ENCODE measurements at regions not wholly inside any gene's neighbourhood (a gene's known extent, or its start where the extent isn't known, plus 50 kb on each side); places are given as distances from the start of the nearest gene placed in this dataset.

DNA sequence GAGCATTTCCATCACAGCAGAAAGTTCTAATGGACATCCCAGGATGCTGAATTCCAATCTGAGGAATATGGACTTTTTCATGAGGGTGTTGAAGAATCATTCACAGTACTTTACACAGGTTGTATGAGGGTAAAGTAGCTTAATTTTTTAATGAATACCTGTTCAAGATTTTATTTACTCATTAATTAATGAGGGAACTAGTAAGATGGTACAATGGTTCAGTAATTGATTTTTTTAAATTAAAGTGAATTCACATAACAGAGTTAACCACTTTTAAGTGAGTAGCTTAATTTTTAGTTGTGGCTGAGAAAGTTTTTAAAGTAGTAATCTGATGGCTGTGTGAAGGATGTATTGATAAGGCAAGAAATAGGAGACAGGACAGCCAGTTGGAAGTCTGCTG is 266.5 kb downstream of the GFRA1 start:
- Histone ChIP-seq H3K4me1 (ENCODE audit: control insufficient read depth, extremely low read depth, insufficient read depth, low read length) (no peaks in the 10 kb centered on the region), H2AFZ (ENCODE audit: low read depth, low read length) (no peak overlapping the region), H4K20me1 (replicated peaks; ENCODE audit: control insufficient read depth, extremely low read depth, insufficient read depth, low read length) (no peaks in the 10 kb centered on the region), H3K79me2 (ENCODE audit: control insufficient read depth, insufficient read depth, low read length) (no peaks in the 10 kb centered on the region), H3K27ac (ENCODE audit: insufficient read depth, low read depth, low read length) (no peak overlapping the region), H3K36me3 (ENCODE audit: control insufficient read depth in 2 of 2, extremely low read depth in 1 of 2, insufficient read depth in 2 of 2, low read length in 2 of 2) (no peaks in the 10 kb centered on the region), H3K9ac (replicated peaks; ENCODE audit: extremely low read depth, insufficient read depth, low read length) (no peak overlapping the region), H3K9me1 (replicated peaks; ENCODE audit: control insufficient read depth, extremely low read depth, insufficient read depth, low read length) (no peaks in the 10 kb centered on the region), H3K27me3 (ENCODE audit: control insufficient read depth in 2 of 2, insufficient read depth in 2 of 2, low read length in 2 of 2) (no peaks in the 10 kb centered on the region), H3K4me2 (ENCODE audit: insufficient read depth, low read length) (no peak overlapping the region), H3K4me3 (replicated peaks in 1 of 3; ENCODE audit: insufficient read depth in 1 of 3, low read depth in 1 of 3, low read length in 3 of 3) (no peak overlapping the region), H3K9me3 (replicated peaks; ENCODE audit: control insufficient read depth, insufficient read depth, low read length) (no peaks in the 10 kb centered on the region)
- no TSS peak for BruUV-seq (replicated peaks)
- dilution Hi-C loops (cut with MboI; ENCODE audit: extremely low pct_ligation_motif_present, low sequenced_read_pairs) (no loop called here), intact Hi-C loops (cut with micrococcal nuclease) (no loop called here)
- POLR2A ChIA-PET: no interaction called here
- FAIRE-seq: no peak
- DNase-seq (ENCODE audit: low read depth, low spot score): no peak
- CTCF ChIA-PET: interaction anchor here (1.3 kb wide), 1 partner anchor 58 kb away, joined by 4 read pairs; no protein-coding TSS in a partner anchor
- no peak for TF ChIP-seq EZH2 (IDR thresholded peaks at IDR 0.05; ENCODE audit: borderline replicate concordance, low read depth, low read length, severe bottlenecking)
- TF ChIP-seq JUN (IDR thresholded peaks at IDR 0.05; ENCODE audit: borderline replicate concordance, insufficient read depth, insufficient read length, low read depth): no peak
- no peak for TF ChIP-seq POLR2AphosphoS5 (IDR thresholded peaks at IDR 0.05; ENCODE audit: insufficient read depth, low read depth, low read length)
- no peak for TF ChIP-seq FOS (IDR thresholded peaks at IDR 0.05; ENCODE audit: borderline replicate concordance, insufficient read depth, low read length)
- TF ChIP-seq, protein P1, sequence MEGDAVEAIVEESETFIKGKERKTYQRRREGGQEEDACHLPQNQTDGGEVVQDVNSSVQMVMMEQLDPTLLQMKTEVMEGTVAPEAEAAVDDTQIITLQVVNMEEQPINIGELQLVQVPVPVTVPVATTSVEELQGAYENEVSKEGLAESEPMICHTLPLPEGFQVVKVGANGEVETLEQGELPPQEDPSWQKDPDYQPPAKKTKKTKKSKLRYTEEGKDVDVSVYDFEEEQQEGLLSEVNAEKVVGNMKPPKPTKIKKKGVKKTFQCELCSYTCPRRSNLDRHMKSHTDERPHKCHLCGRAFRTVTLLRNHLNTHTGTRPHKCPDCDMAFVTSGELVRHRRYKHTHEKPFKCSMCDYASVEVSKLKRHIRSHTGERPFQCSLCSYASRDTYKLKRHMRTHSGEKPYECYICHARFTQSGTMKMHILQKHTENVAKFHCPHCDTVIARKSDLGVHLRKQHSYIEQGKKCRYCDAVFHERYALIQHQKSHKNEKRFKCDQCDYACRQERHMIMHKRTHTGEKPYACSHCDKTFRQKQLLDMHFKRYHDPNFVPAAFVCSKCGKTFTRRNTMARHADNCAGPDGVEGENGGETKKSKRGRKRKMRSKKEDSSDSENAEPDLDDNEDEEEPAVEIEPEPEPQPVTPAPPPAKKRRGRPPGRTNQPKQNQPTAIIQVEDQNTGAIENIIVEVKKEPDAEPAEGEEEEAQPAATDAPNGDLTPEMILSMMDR (IDR thresholded peaks at IDR 0.05; ENCODE audit: extremely low read depth in 1 of 2, insufficient read depth in 1 of 2, low read depth in 1 of 2, low read length in 2 of 2): no peak
- TF ChIP-seq, protein P2, sequence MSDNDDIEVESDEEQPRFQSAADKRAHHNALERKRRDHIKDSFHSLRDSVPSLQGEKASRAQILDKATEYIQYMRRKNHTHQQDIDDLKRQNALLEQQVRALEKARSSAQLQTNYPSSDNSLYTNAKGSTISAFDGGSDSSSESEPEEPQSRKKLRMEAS (IDR thresholded peaks at IDR 0.05; ENCODE audit: insufficient read depth, insufficient read length): no peak
- TF ChIP-seq MYC (IDR thresholded peaks at IDR 0.05; ENCODE audit: low read depth, low read length): no peak
- no peak for TF ChIP-seq POLR2A (IDR thresholded peaks at IDR 0.05; ENCODE audit: low read depth, low read length)

All from endothelial cell of umbilical vein (primary cell).